ENCODE measurements at regions not wholly inside any gene's neighbourhood (a gene's known extent, or its start where the extent isn't known, plus 50 kb on each side); places are given as distances from the start of the nearest gene placed in this dataset.

GRCh38 chr14:87233806-87234384 is 759.1 kb downstream of the GALC start:
- Histone ChIP-seq H3K36me3 (no peaks in the 10 kb centered on the region), H3K4me1 (no peaks in the 10 kb centered on the region), H3K27ac (no peak overlapping the region), H3K4me3 (no peak overlapping the region), H3K9me3 (no peaks in the 10 kb centered on the region), H3K27me3 (no peaks in the 10 kb centered on the region)
- DNase-seq (no peak), ATAC-seq (no peak)
- WGBS (ENCODE audit: insufficient coverage, low coverage, low lambda C conversion rate, missing lambda C conversion rate) = 42% methylated on average over 4 of the region's 4 CpGs
- TF ChIP-seq CTCF (IDR thresholded peaks at IDR 0.05) (no peak), POLR2A (IDR thresholded peaks at IDR 0.05) (no peak)
- intact Hi-C loops (cut with DNase I) = no loop called here

GRCh38 chr14:87233266-87233665 is 759.7 kb downstream of the GALC start:
- ATAC-seq (no peak), DNase-seq (no peak)
- Histone ChIP-seq H3K9me3 (no peaks in the 10 kb centered on the region), H3K27ac (no peak overlapping the region), H3K36me3 (no peaks in the 10 kb centered on the region), H3K4me1 (no peaks in the 10 kb centered on the region), H3K27me3 (no peaks in the 10 kb centered on the region), H3K4me3 (no peak overlapping the region)
- TF ChIP-seq POLR2A (IDR thresholded peaks at IDR 0.05) (no peak), CTCF (IDR thresholded peaks at IDR 0.05) (no peak)
- intact Hi-C loops (cut with DNase I) = no loop called here
- 24% methylated on average over 2 of the region's 2 CpGs for WGBS (ENCODE audit: insufficient coverage, low coverage, low lambda C conversion rate, missing lambda C conversion rate)

GRCh38 chr14:87231336-87232026 is 761.5 kb downstream of the GALC start:
- H3K4me1 ChIP-seq = no peaks in the 10 kb centered on the region
- ATAC-seq (no peak), DNase-seq (no peak)
- H3K36me3 ChIP-seq = no peaks in the 10 kb centered on the region
- intact Hi-C loops (cut with DNase I) = no loop called here
- no peaks in the 10 kb centered on the region for H3K27me3 ChIP-seq
- TF ChIP-seq POLR2A (IDR thresholded peaks at IDR 0.05) (no peak), CTCF (IDR thresholded peaks at IDR 0.05) (no peak)
- H3K27ac ChIP-seq = no peak overlapping the region
- WGBS (ENCODE audit: insufficient coverage, low coverage, low lambda C conversion rate, missing lambda C conversion rate) = 64% methylated on average over 3 of the region's 3 CpGs
- no peaks in the 10 kb centered on the region for H3K9me3 ChIP-seq
- no peak overlapping the region for H3K4me3 ChIP-seq

GRCh38 chr14:87230726-87231125 is 762.3 kb downstream of the GALC start:
- Histone ChIP-seq H3K4me1 (no peaks in the 10 kb centered on the region), H3K4me3 (no peak overlapping the region), H3K27ac (no peak overlapping the region), H3K9me3 (no peaks in the 10 kb centered on the region), H3K27me3 (no peaks in the 10 kb centered on the region), H3K36me3 (no peaks in the 10 kb centered on the region)
- DNase-seq = no peak
- TF ChIP-seq POLR2A (IDR thresholded peaks at IDR 0.05) (no peak), CTCF (IDR thresholded peaks at IDR 0.05) (no peak)
- ATAC-seq = no peak
- intact Hi-C loops (cut with DNase I) = no loop called here

Measured in right lobe of liver (tissue), 6 donors.